ENCODE measurements at regions not wholly inside any gene's neighbourhood (a gene's known extent, or its start where the extent isn't known, plus 50 kb on each side); places are given as distances from the start of the nearest gene placed in this dataset.
A peak's percentile ranks its signal among the peaks of the same experiment; 100 is the strongest.

DNA sequence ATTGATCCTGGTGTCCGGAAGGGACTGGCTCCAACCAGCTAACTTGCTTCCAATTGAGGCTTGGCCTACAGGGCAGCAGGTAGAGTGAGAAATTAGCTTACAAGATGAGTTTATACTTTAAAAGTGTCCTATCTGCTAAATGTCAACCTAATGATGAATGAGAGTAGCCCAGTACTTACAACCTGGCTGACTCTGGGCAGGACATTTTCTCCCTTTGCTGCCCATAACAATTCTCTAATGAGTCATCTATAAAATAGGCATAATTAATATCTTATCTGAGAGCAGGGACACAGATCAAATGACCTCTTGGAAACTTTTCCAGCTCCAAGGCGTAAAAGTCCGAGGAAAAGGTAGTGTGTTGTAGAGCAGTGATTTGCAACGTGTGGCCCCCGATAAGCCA lies 398.4 kb upstream of the BOD1L1 start:
- no peak for DNase-seq

- DNase-seq, result peak in 12 of 51 donors; percentile 0 to 71 (median 2)
Observed at GRCh38 chr4:14028862-14029261, 401.3 kb upstream of the BOD1L1 start.

DNA sequence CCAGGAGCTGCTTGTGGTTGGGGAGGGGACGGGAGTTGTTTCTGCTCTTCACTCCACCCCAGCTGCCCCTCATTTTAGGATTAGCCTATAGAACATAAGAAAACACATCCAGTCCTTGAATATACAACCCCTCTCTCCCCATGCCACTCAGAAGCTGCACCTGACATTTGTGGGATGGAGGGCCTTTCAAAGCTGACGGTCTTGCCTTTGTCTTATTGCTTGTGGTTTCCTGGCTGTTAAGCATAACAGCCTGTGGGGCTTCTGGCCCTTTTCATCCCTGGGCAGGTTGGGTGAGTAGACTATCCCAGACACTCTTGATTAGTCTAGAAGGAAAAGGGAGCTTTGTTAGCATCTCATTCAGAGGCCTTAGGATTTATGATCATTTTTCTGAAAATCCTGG lies 407.6 kb upstream of the BOD1L1 start:
- no peak for DNase-seq

DNA sequence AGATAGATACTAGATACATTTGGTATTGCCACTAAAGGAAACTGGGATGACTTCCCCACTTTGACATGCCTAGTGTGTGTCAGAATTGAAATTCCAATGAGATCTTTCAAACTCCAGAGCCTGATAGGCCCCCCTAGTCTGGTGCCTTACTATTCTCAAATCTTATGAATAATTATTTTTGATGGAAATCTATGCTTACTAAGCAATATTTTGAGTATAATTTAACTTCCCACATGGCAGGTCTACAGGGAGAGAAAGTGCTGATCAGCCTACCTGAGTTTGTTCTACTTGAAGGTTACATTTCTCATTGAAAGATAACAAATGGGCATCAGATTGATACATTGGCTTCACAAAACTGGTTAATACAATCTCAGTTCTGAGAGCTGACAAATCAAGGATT lies 415.7 kb upstream of the BOD1L1 start:
- no peak for DNase-seq

GRCh38 chr4:14046642-14047041 lies 419.1 kb upstream of the BOD1L1 start:
- no peak for DNase-seq

DNA sequence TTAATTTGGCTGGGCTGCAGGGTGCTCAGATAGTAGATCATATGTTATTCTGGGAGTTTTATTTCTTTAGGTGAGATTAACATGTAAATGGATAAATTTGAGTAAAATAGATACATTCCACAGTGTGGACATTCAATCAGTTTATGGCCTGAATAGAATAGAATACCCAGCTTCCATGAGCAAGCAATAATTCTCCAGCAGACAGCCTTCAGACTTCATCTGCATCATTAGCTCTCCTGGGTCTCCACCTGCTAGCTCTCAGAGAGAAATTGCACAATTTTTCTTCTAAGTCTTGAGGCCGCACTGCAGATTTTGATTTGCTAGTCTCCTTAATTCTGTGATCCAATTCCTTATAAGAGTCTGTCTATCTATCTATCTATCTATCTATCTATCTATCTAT lies 420.3 kb upstream of the BOD1L1 start:
- no peak for DNase-seq

GRCh38 chr4:14049946-14050345 lies 422.4 kb upstream of the BOD1L1 start:
- no peak for DNase-seq

DNA sequence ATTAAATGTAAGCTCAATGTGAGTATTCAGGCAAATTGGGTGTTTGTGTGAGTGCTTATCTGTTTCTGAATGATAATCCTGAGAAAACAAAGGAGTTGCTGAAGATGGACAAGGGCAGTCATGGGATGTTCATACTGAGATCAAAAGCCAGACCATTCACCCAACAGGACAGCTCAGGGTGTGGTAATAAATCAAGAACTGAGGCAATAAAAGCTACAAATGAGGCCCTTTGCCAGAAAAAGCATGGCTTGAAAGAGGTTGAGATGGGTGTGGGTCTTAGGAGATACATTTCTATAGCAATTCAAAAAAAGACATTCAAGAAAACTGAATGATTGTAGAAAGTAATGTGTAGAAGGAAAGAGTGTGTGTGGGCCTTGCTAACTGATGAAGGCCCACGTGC lies 425.8 kb upstream of the BOD1L1 start:
- DNase-seq, result no peak

DNA sequence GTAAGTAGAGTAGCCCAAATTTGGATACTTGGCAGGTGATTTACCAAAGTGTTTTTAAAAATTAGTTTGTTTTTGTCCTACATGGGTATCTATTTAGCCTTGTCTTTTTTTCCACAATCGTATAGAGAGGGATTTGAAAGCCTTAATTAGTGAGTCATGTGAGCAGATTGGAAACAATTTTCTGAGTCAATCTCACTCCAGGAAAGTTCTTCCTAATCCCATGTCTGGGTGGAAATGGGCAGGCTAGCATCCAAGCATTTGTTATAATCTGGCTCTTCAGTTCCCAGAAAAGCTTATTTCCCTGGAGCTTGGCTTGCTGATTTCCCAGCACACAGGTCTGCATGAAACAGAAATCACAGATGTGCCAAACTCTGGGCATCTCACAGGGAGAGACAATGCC lies 426.9 kb upstream of the BOD1L1 start:
- no peak for DNase-seq

DNA sequence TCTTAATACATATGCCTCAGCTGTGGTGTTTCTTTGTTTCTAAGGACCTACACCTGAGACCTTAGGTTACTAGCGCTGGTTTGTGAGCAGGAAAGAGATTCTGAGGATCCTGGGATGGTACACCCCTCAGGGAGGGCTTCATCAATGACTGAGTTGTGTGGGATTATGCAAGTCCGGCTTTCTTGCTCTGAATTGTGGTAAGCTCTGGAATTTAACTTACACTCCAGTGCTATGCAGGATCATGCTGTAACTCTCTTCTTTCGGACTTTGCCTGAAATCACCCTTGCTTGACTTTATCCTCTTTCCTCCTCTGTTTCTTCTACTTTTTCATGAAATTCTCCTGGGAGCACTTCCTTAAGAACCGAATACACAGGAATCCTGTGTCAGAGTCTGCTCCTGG lies 431.5 kb upstream of the BOD1L1 start:
- DNase-seq, result no peak

DNA sequence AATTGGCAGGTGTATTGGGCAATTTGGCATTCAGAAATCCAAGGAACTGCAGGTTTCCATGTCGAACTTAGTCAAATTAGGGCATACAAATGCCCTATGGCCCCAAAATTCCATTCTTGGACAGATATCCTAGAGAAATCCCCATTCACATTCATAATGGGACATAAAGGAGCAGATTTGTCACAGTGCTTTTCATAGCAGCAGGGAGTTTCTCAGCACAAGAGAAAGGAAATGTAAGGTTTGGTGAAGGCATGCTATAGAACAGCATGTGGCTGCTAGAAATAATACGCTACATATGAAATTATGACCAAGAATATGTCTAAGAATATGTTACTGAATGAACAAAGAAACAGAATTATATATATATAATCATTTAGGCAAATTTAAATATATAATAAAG lies 437.5 kb upstream of the BOD1L1 start:
- no peak for DNase-seq

DNA sequence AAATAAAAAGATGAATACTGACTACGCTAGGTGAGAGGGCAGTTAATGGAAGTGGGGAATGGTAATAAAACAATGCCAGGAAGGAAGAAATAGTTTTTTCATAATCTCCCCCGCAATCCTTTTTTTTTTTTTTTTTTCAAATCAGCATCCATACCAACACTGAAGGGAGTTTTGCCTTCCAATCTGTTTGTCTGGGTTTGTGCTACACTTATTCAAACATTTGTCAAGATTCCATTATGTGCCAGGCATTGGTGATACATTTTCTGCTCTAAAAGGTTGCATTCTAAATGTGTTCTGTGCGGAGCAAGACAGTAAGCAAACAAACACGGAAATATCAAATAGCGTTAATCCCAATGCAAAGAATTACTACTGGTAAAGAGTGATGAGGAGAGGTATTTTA lies 437.9 kb upstream of the BOD1L1 start:
- DNase-seq, result no peak

GRCh38 chr4:14066979-14067378 lies 439.5 kb upstream of the BOD1L1 start:
- DNase-seq, result no peak

GRCh38 chr4:14069886-14070285 lies 442.4 kb upstream of the BOD1L1 start:
- peak in 1 of 51 donors; percentile 24 for DNase-seq

DNA sequence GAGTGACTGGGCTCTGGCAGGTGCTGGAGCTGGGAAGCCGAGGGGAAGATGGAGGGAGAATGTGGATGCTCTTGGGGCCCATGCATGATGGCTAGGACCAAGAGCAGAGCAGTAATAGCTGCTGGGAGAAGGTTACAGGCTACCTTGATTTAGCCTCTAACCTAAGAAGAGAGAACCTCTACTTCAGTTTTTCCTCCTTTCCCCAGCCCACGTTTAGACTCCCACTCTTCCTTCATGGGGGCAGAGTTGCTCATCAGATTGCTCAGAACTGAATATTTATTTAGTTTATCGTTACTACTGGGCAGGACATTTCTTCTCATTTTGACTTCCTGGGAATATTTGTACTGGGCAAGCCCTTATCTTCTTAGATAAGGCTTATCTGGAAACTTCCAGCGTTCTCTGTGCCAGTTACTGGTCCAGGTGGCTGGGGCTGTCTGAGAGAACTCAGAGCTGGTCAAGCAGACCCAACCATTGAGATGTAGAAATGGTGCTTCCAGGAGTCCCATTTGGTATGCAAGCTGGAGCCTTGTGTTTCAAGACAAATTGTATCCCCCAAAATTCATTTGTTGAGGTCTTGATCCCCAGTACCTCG lies 442.9 kb upstream of the BOD1L1 start:
- DNase-seq, result no peak

- no peak for DNase-seq
Observed at GRCh38 chr4:14072506-14072905, 445.0 kb upstream of the BOD1L1 start.

- DNase-seq, result no peak
Observed at GRCh38 chr4:14076776-14077175, 449.3 kb upstream of the BOD1L1 start.

GRCh38 chr4:14078326-14078725 lies 450.8 kb upstream of the BOD1L1 start:
- no peak for DNase-seq

GRCh38 chr4:14079601-14080000 lies 452.1 kb upstream of the BOD1L1 start:
- DNase-seq, result no peak

GRCh38 chr4:14083150-14083549 lies 455.6 kb upstream of the BOD1L1 start:
- no peak for DNase-seq

DNA sequence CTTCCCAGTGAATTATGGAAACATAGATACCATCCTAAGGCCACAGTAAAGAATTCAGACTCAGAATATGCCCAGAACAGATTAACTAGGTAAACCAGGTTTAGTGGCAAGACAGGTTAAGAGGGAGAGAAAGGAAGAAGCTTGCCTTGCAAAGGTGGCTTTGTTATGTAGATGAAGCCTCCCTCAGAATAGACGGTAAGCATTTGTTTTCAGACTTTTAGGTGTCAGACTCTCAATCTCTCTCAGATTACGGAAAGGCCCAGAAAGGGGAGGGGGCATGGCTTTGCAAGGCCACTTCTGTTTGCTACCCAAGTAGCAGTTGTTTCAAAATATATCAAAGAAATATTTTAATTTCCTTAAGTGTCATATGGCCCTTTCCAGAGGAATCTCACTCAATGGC lies 457.1 kb upstream of the BOD1L1 start:
- DNase-seq, result no peak

- DNase-seq, result no peak
Observed at GRCh38 chr4:14087459-14087858, 459.9 kb upstream of the BOD1L1 start.

DNA sequence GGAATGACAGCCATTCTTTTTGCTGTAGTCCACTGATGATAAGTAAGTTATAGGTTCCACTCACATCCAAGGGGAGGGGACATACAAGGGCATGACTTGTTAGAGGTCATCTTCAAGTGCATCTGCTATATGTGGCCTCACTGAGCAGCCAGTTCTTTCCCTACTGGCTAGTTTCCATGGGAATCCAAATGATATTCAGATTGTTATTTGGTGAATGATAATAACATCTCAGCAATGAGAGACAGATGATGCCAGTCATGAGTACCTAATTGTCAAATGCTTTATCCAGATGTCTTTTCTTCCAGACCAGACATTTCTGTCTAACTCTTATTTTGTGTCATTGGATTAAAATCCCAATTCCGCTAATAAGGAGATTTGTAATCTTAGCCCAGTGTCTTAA lies 460.4 kb upstream of the BOD1L1 start:
- no peak for DNase-seq

GRCh38 chr4:14091531-14091930 lies 464.0 kb upstream of the BOD1L1 start:
- no peak for DNase-seq

Measured in hypothalamus (tissue), 51 donors.